ENCODE measurements at regions not wholly inside any gene's neighbourhood (a gene's known extent, or its start where the extent isn't known, plus 50 kb on each side); places are given as distances from the start of the nearest gene placed in this dataset.

DNA sequence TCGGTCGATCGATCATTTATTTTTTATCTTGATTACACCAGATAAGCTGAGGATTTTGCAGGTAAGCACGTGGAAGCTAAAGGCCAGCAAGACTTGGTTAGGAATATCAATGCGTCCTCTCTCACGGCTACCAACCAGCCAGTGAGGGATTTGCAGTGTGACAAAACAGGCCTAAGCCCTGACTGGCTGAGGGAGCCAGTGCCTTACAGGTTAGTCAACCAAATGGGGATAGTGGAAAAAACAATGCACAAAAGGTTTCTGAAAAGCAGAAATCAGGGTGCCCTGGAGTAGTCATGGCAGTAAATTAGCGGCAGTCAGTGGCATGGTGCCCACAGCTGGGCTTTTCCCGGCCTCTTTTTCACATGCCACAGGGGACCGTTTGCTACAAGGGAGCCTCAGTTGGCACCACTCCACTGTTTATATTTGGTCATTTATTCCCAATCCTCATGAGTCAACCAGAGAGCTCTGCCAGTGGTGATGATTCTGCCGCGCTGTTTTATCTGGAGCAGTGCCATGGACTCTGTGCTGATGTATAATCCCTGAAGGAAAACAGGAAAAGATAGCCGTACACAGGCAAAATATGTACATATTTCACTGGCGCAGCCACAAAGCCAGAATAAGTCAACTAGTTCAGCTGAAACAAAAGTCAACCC lies 167.6 kb downstream of the RHOU start:
- H3K4me1 ChIP-seq, result peaks cover 17 to 46% (median 19%) of the 10 kb centered on the region in 4 donors
- no peaks in the 10 kb centered on the region for H3K9me3 ChIP-seq
- in situ Hi-C loops (cut with MboI; ENCODE audit: low pct_ligation_motif_present in 1 of 4, low pct_unique_long_range_greater_than_20kb in 1 of 4, low sequenced_read_pairs in 3 of 4), result no loop called here
- intact Hi-C loops (cut with DNase I; ENCODE audit: low total_unique reads), result loop anchor here (10.0 kb wide), 1 partner anchor 98 kb away; no protein-coding TSS in a partner anchor
- peak overlapping the region; percentile 52 to 75 (median 61) for H3K27ac ChIP-seq
- H3K27me3 ChIP-seq, result no peaks in the 10 kb centered on the region
- TF ChIP-seq, protein P1, sequence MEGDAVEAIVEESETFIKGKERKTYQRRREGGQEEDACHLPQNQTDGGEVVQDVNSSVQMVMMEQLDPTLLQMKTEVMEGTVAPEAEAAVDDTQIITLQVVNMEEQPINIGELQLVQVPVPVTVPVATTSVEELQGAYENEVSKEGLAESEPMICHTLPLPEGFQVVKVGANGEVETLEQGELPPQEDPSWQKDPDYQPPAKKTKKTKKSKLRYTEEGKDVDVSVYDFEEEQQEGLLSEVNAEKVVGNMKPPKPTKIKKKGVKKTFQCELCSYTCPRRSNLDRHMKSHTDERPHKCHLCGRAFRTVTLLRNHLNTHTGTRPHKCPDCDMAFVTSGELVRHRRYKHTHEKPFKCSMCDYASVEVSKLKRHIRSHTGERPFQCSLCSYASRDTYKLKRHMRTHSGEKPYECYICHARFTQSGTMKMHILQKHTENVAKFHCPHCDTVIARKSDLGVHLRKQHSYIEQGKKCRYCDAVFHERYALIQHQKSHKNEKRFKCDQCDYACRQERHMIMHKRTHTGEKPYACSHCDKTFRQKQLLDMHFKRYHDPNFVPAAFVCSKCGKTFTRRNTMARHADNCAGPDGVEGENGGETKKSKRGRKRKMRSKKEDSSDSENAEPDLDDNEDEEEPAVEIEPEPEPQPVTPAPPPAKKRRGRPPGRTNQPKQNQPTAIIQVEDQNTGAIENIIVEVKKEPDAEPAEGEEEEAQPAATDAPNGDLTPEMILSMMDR (IDR thresholded peaks at IDR 0.05), result no peak
- peak; percentile 68 to 80 (median 74) for TF ChIP-seq POLR2AphosphoS5 (IDR thresholded peaks at IDR 0.05)
- TF ChIP-seq POLR2A (IDR thresholded peaks at IDR 0.05), result no peak
- no peak for TF ChIP-seq EP300 (IDR thresholded peaks at IDR 0.05; ENCODE audit: low read depth)
- H3K36me3 ChIP-seq, result no peaks in the 10 kb centered on the region
- H3K4me3 ChIP-seq, result no peak overlapping the region
- peak; percentile 85 for DNase-seq
- 54 to 72% methylated on average over 8 to 13 of the region's 13 CpGs for WGBS, 2 donors (ENCODE audit: low coverage in 1 of 2)

GRCh38 chr1:228903434-228904071 lies 168.3 kb downstream of the RHOU start:
- no peaks in the 10 kb centered on the region for H3K9me3 ChIP-seq
- WGBS, 2 donors (ENCODE audit: low coverage in 1 of 2), result 47 to 64% methylated on average over 4 to 8 of the region's 9 CpGs

GRCh38 chr1:228904222-228904621 lies 168.9 kb downstream of the RHOU start:
- H3K27ac ChIP-seq, result peak overlapping the region in 1 of 4 donors; percentile 52
- intact Hi-C loops (cut with DNase I; ENCODE audit: low total_unique reads), result loop anchor here (10.0 kb wide), 1 partner anchor 99 kb away; no protein-coding TSS in a partner anchor
- no peaks in the 10 kb centered on the region for H3K9me3 ChIP-seq
- H3K4me1 ChIP-seq, result peaks cover 17 to 46% (median 19%) of the 10 kb centered on the region in 4 donors
- TF ChIP-seq, protein P1 (IDR thresholded peaks at IDR 0.05), result no peak
- TF ChIP-seq POLR2AphosphoS5 (IDR thresholded peaks at IDR 0.05), result no peak
- TF ChIP-seq EP300 (IDR thresholded peaks at IDR 0.05; ENCODE audit: low read depth), result no peak
- TF ChIP-seq POLR2A (IDR thresholded peaks at IDR 0.05), result no peak
- H3K4me3 ChIP-seq, result no peak overlapping the region
- DNase-seq, result no peak
- H3K36me3 ChIP-seq, result no peaks in the 10 kb centered on the region
- in situ Hi-C loops (cut with MboI; ENCODE audit: low pct_ligation_motif_present in 1 of 4, low pct_unique_long_range_greater_than_20kb in 1 of 4, low sequenced_read_pairs in 3 of 4), result no loop called here
- WGBS, 2 donors (ENCODE audit: low coverage in 1 of 2), result 93% methylated on average over 4 of the region's 4 CpGs; no CpG with 5 or more reads in 1 of the 2 donors
- H3K27me3 ChIP-seq, result no peaks in the 10 kb centered on the region

More at GRCh38 chr1:228903434-228904071, 168.3 kb downstream of the RHOU start:
- Histone ChIP-seq H3K36me3 (no peaks in the 10 kb centered on the region), H3K27me3 (no peaks in the 10 kb centered on the region), H3K4me3 (no peak overlapping the region), H3K4me1 (peaks cover 17 to 46% (median 19%) of the 10 kb centered on the region in 4 donors), H3K27ac (peak overlapping the region; percentile 52 to 75 (median 61))
- TF ChIP-seq, protein P1 (IDR thresholded peaks at IDR 0.05), result no peak
- TF ChIP-seq EP300 (IDR thresholded peaks at IDR 0.05; ENCODE audit: low read depth) (no peak), POLR2AphosphoS5 (IDR thresholded peaks at IDR 0.05) (no peak), POLR2A (IDR thresholded peaks at IDR 0.05) (no peak)
- in situ Hi-C loops (cut with MboI; ENCODE audit: low pct_ligation_motif_present in 1 of 4, low pct_unique_long_range_greater_than_20kb in 1 of 4, low sequenced_read_pairs in 3 of 4) (no loop called here), intact Hi-C loops (cut with DNase I; ENCODE audit: low total_unique reads) (loop anchor here (10.0 kb wide), 1 partner anchor 99 kb away; no protein-coding TSS in a partner anchor)
- no peak for DNase-seq

DNA sequence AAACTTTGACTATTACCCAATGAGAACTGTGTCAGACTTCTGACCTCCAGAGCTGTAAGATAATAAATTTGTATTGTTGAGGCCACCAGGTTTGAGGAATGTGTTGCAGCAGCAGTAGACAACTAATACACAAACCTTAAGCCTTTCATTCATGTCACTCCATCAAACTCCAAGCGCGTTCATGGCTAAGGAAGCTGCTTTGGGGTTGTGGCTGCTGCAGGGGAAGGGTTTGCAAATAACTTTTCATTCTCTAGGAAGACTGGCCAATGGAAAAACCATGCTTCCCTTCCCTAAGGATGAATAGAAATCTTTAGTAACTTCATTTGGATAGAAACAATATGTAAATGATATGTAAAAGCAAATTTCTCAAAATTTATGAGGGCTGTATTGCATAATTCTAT lies 170.4 kb downstream of the RHOU start:
- Histone ChIP-seq H3K9me3 (no peaks in the 10 kb centered on the region), H3K4me3 (no peak overlapping the region), H3K27ac (no peak overlapping the region), H3K27me3 (no peaks in the 10 kb centered on the region), H3K4me1 (peaks cover 13 to 32% (median 16%) of the 10 kb centered on the region in 4 donors), H3K36me3 (no peaks in the 10 kb centered on the region)
- in situ Hi-C loops (cut with MboI; ENCODE audit: low pct_ligation_motif_present in 1 of 4, low pct_unique_long_range_greater_than_20kb in 1 of 4, low sequenced_read_pairs in 3 of 4), result no loop called here
- DNase-seq, result no peak
- TF ChIP-seq POLR2A (IDR thresholded peaks at IDR 0.05) (no peak), EP300 (IDR thresholded peaks at IDR 0.05; ENCODE audit: low read depth) (no peak), POLR2AphosphoS5 (IDR thresholded peaks at IDR 0.05) (no peak)
- TF ChIP-seq, protein P1 (IDR thresholded peaks at IDR 0.05), result no peak
- WGBS, 2 donors (ENCODE audit: low coverage in 1 of 2), result 98 to 100% methylated on average over 2 of the region's 2 CpGs
- intact Hi-C loops (cut with DNase I; ENCODE audit: low total_unique reads), result loop anchor here (10.0 kb wide), 1 partner anchor 101 kb away; no protein-coding TSS in a partner anchor
